Esophagus muscularis mucosa (tissue), 4 donors: ENCODE measurements at regions not wholly inside any gene's neighbourhood (a gene's known extent, or its start where the extent isn't known, plus 50 kb on each side); places are given as distances from the start of the nearest gene placed in this dataset.

Experiments used
- CTCF ChIP-seq, 3 experiments: fragments of 200-600 bp in 2 of 3; fragments of 450-650 bp in 1 of 3; sonication (generic) in 2 of 3; IDR thresholded peaks; one replicate each; pipeline ENCODE4 v1.5.1; 2017 to 2019; ENCODE audit warnings: antibody characterized with exemption in 3 of 3, mild to moderate bottlenecking in 2 of 3, moderate library complexity in 1 of 3
- EP300 ChIP-seq: sonication (generic); formaldehyde crosslinking; IDR thresholded peaks from one replicate; pipeline ENCODE4 v1.6.1; 2017; ENCODE audit warnings: antibody characterized with exemption
- POLR2A ChIP-seq: fragments of 450-650 bp; IDR thresholded peaks from one replicate; pipeline ENCODE4 v1.6.1; 2017; ENCODE audit warnings: antibody characterized with exemption, moderate library complexity, mild to moderate bottlenecking, low read depth
- POLR2AphosphoS5 ChIP-seq, 2 donors: sonication (generic); formaldehyde crosslinking; IDR thresholded peaks; one replicate each; pipeline ENCODE4 v1.6.1; 2017; ENCODE audit warnings: antibody characterized with exemption in 2 of 2

- TF ChIP-seq POLR2A (no peak), CTCF (IDR thresholded peaks at IDR 0.05) (no peak), POLR2AphosphoS5 (IDR thresholded peaks at IDR 0.05) (no peak), EP300 (no peak)
Measured at GRCh38 chr9:115627511-115627910, 509.6 kb upstream of the TNC start.
